OCI-LY1 (cell line): ENCODE measurements at regions not wholly inside any gene's neighbourhood (a gene's known extent, or its start where the extent isn't known, plus 50 kb on each side); places are given as distances from the start of the nearest gene placed in this dataset.

Source experiments
- CTCF ChIP-seq: fragments of 200-600 bp; sonication (generic), shearing (Covaris generic); IDR thresholded peaks from 2 replicates; pipeline ENCODE4 v1.5.1; 2017; ENCODE audit warnings: mild to moderate bottlenecking, antibody characterized with exemption, low read length, moderate library complexity, mixed read lengths
- EZH2 ChIP-seq: fragments of 200-600 bp; sonication (generic), shearing (Covaris generic); IDR thresholded peaks from 2 replicates; pipeline ENCODE4 v1.8.0; 2017; ENCODE audit warnings: borderline replicate concordance, mixed run types, mild to moderate bottlenecking, antibody characterized with exemption, low read length, moderate library complexity, mixed read lengths

GRCh38 chr13:57511603-57512002 is 119.9 kb upstream of the PCDH17 start:
- TF ChIP-seq CTCF (no peak), EZH2 (no peak)
